Suprapubic skin (tissue), 4 donors: ENCODE measurements at regions not wholly inside any gene's neighbourhood (a gene's known extent, or its start where the extent isn't known, plus 50 kb on each side); places are given as distances from the start of the nearest gene placed in this dataset.

Source experiments
- EP300 ChIP-seq: sonication (generic); formaldehyde crosslinking; IDR thresholded peaks from one replicate; pipeline ENCODE4 v1.6.1; 2017; ENCODE audit warnings: antibody characterized with exemption
- POLR2A ChIP-seq, 2 donors: fragments of 450-650 bp; IDR thresholded peaks; one replicate each; pipeline ENCODE4 v1.6.1; 2017; ENCODE audit warnings: antibody characterized with exemption in 2 of 2, mild to moderate bottlenecking in 2 of 2, moderate library complexity in 2 of 2
- POLR2AphosphoS5 ChIP-seq, 3 donors: sonication (generic); formaldehyde crosslinking; IDR thresholded peaks; one replicate each; pipeline ENCODE4 v1.6.1; 2017; ENCODE audit warnings: antibody characterized with exemption in 3 of 3
- TF ChIP-seq, protein P1 (sequence below), 2 donors: fragments of 200-600 bp in 1 of 2; fragments of 450-650 bp in 1 of 2; sonication (generic) in 1 of 2; IDR thresholded peaks; one replicate each; pipeline ENCODE4 v1.5.1; 2016 to 2019; ENCODE audit warnings: antibody characterized with exemption in 2 of 2, mild to moderate bottlenecking in 1 of 2, moderate library complexity in 1 of 2

DNA sequence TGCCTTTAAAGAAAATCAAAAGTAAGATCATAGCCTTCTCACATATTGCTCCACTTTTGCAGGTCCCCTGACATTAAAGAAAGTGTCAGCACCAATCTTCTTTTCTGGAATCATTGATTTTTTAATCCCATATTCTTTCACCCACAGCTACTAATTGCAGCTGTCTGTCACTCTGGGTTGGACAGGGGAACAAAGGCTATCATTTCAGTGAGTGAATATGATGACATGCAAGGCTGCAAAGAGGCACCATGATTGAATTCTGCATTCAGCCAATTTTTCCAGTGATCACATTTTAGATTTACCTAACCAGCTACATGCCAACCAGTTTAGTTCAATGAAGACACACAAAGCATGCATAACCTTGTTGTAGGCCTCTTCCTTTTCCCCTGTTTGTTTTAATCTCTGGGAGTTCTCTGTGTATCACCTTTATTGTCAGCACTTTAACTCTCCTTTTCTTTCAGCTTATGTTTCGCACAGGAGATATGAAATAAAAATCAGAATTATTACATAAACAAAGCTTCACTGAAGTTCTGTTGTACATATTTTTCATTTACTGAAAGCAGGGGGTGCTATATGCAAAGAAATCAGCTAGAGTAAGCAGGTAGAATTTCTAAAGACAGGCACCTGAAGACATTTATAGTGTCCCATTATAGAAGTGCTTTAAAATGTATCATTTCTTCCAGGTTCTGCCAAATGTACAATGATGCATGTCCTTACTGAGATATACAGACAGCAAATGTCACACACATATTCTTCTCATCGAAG is 584.8 kb downstream of the PLA2G4A start:
- TF ChIP-seq, protein P1, sequence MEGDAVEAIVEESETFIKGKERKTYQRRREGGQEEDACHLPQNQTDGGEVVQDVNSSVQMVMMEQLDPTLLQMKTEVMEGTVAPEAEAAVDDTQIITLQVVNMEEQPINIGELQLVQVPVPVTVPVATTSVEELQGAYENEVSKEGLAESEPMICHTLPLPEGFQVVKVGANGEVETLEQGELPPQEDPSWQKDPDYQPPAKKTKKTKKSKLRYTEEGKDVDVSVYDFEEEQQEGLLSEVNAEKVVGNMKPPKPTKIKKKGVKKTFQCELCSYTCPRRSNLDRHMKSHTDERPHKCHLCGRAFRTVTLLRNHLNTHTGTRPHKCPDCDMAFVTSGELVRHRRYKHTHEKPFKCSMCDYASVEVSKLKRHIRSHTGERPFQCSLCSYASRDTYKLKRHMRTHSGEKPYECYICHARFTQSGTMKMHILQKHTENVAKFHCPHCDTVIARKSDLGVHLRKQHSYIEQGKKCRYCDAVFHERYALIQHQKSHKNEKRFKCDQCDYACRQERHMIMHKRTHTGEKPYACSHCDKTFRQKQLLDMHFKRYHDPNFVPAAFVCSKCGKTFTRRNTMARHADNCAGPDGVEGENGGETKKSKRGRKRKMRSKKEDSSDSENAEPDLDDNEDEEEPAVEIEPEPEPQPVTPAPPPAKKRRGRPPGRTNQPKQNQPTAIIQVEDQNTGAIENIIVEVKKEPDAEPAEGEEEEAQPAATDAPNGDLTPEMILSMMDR (IDR thresholded peaks at IDR 0.05) = no peak
- no peak for TF ChIP-seq POLR2A (IDR thresholded peaks at IDR 0.05)
- no peak for TF ChIP-seq POLR2AphosphoS5 (IDR thresholded peaks at IDR 0.05)
- no peak for TF ChIP-seq EP300
